ENCODE measurements at regions not wholly inside any gene's neighbourhood (a gene's known extent, or its start where the extent isn't known, plus 50 kb on each side); places are given as distances from the start of the nearest gene placed in this dataset.

- no peak for TF ChIP-seq CTCF (IDR thresholded peaks at IDR 0.05; ENCODE audit: borderline replicate concordance, insufficient read depth, low read depth, low read length)
- H3K4me3 ChIP-seq (ENCODE audit: low read depth, low read length): no peak overlapping the region
Observed at GRCh38 chr6:22666586-22666985, 97.2 kb downstream of the HDGFL1 start.

GRCh38 chr6:22667855-22668254 lies 98.5 kb downstream of the HDGFL1 start:
- H3K4me3 ChIP-seq (ENCODE audit: low read depth, low read length): no peak overlapping the region
- no peak for TF ChIP-seq CTCF (IDR thresholded peaks at IDR 0.05; ENCODE audit: borderline replicate concordance, insufficient read depth, low read depth, low read length)

GRCh38 chr6:22668307-22668706 lies 98.9 kb downstream of the HDGFL1 start:
- TF ChIP-seq CTCF (IDR thresholded peaks at IDR 0.05; ENCODE audit: borderline replicate concordance, insufficient read depth, low read depth, low read length): no peak
- no peak overlapping the region for H3K4me3 ChIP-seq (ENCODE audit: low read depth, low read length)

- TF ChIP-seq CTCF (IDR thresholded peaks at IDR 0.05; ENCODE audit: borderline replicate concordance, insufficient read depth, low read depth, low read length): no peak
- no peak overlapping the region for H3K4me3 ChIP-seq (ENCODE audit: low read depth, low read length)
Observed at GRCh38 chr6:22668717-22669116, 99.4 kb downstream of the HDGFL1 start.

GRCh38 chr6:22670605-22671004 lies 101.2 kb downstream of the HDGFL1 start:
- H3K4me3 ChIP-seq (ENCODE audit: low read depth, low read length): no peak overlapping the region
- no peak for TF ChIP-seq CTCF (IDR thresholded peaks at IDR 0.05; ENCODE audit: borderline replicate concordance, insufficient read depth, low read depth, low read length)

- no peak for TF ChIP-seq CTCF (IDR thresholded peaks at IDR 0.05; ENCODE audit: borderline replicate concordance, insufficient read depth, low read depth, low read length)
- no peak overlapping the region for H3K4me3 ChIP-seq (ENCODE audit: low read depth, low read length)
Observed at GRCh38 chr6:22673474-22673873, 104.1 kb downstream of the HDGFL1 start.

- no peak overlapping the region for H3K4me3 ChIP-seq (ENCODE audit: low read depth, low read length)
- TF ChIP-seq CTCF (IDR thresholded peaks at IDR 0.05; ENCODE audit: borderline replicate concordance, insufficient read depth, low read depth, low read length): no peak
Observed at GRCh38 chr6:22680950-22681349, 111.6 kb downstream of the HDGFL1 start.

Measured in GM12875 (cell line).